Stimulated activated CD8-positive, alpha-beta memory T cell treated with anti-CD3 and anti-CD28 coated beads, Interleukin-15, amount 100 ng/mL, for 1 hour (primary cell): ENCODE measurements at regions not wholly inside any gene's neighbourhood (a gene's known extent, or its start where the extent isn't known, plus 50 kb on each side); places are given as distances from the start of the nearest gene placed in this dataset.
"Not testable (repeated sequence)": the region's sequence is repeated elsewhere in the genome, so short reads cannot be mapped to it uniquely, and the experiment has no call there.

Experiments used
- DNase-seq: peaks from one replicate; pipeline ENCODE4 v3.0.0-alpha.2; 2020; ENCODE audit warnings: low read depth

DNA sequence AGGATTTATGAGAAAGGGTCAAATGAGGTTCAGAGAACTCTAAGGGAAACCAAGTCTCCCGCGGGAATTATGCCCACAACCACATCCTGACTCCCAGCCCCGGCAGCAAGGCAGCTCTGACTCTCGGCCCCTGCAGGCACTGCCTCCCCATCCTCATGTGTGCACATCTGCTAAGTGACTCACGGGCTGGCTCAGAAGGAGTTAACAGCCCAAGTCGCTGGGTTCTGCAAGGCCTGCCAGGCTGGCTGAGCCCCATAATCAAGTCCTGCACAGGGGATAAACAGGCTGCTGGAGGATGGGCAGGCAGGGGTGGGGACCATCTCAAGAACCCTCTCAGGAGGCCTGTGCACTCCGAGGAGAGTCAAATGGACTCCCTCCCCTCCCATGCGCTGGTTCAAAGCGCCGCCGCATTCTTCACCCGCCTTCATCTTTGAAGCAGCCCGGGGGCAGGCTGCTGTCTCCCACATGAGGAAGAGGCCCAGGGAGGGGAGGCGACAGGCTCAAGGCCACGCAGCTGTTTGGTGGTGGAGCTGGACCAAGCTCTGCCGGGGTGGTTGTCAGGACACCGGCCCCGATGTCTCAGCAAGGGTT, 344.3 kb downstream of the MATN1 start:
- DNase-seq: no peak

DNA sequence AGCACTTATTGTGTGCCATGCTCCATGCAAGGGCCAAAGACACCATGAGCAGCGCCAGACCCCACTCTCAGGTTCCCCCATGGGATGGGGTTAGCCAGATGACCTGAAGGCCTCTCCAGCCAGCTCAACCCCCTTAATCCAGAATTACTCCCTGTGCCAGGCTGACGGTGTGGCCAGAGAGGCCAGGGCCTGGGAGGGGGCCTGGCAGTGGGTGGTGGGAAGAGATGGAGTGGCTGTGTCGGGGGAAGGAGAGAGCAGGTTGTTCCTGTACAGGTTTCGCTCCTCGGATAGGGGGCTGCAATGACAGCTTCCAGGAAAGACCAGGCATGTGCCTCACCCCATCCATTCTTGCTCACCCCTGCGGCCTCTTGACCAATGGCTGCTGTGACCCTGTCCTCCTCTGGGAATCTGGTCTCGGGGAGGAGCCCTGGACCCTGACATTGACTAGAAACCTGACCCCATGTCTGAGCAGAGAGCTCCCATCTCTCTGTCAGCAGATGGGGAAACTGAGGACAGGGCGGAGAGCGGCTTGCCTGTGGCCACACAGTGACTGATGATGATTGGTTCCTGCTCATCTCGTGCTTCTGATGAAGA, 345.3 kb downstream of the MATN1 start:
- no peak for DNase-seq

GRCh38 chr1:30377230-30378002, 346.0 kb downstream of the MATN1 start:
- no peak for DNase-seq

GRCh38 chr1:30376054-30376697, 347.2 kb downstream of the MATN1 start:
- DNase-seq: no peak

DNA sequence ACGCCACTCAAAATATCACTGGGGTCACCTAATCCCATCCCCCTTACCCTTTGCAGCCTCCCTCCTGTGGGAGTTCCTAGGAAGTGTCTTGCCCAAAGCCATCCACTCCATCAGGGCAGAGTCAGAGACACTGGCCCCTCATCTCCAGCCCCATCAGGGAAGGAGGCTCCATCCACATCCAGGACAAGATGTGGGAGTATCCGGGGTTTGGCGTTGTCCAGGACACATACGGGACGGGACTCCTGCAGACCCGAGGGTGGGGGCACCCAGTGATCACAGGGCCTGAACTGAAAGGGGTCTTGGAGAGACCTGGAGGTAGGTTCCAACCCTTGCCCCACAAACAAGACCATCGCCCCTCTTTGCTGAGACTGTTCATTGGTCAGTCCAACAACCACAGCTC, 348.2 kb downstream of the MATN1 start:
- no peak for DNase-seq

DNA sequence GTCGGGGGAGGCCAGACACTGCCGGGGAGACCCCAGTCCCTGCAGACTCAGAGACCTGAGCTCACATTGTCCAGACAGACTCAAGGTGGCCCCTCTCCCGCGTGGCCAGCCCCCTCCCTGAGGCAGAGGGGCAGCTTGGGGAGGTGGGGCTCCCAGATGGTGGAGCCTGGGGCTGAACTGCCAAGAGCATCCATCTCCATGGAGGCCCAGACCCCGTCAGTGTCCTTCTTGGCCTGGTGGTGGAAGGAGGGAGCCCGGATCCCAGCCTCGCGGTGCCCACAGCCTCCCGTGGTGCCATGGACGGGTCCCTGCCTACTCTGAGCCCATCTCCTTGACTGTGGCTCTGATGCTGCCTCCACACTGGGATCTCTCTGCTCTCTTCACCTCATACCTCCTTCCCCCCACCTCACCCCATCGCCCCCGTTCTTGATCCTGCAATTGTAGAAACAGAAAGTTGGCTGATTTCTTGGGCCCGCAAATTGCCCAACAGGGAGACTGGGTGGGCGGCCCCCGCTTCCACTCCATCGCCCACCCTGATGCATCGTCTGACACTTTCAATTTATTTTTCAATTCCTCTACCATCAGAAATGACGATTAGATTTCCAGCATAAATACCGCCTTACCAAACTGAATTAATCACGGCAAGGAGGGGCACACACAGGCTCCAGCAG, 348.9 kb downstream of the MATN1 start:
- DNase-seq: no peak

DNA sequence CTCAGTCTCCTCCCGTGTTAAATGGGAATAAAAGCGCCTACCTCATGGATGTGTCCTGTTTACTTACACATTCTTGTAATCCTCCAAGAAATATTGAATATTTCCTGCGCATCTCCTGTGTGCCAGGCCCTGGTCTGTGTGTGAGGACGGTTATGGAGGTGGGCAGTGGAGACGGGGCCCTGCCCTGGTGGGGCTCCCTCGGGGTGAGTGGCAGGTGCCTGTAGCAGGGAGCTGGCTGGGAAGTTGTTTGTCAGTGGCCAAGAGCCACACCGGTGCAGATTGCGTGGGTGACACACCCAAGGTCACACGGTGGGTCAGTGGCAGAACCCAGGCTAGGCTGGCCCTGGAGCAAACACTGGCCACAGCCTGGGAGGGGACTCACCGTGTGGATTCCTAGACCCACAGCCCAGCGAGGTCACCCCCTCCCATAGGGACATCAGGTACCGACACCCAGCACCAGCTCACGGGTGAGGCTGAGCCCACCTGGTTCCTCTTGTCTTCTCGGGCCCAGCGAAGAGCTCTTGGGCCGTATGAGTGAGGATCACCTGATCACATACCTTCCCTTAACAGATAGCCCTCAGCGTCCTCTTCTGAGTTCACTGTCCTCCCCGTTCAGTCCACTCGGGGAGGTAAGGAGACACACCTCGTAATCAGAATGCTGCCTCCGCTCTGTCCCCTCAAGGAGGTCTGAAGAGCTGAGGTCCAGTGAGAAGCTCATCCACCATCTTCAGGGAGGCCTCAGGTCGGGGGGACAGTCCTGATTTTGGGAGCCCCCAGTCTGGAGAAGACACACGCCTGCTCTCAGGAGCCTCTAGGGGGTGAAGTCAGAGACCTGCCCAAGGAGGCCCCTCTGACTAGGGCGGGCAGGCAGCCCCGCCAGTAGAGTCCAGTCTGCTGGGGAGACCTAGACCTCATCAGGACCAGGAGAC, 349.6 kb downstream of the MATN1 start:
- DNase-seq: no peak

GRCh38 chr1:30372792-30373433, 350.5 kb downstream of the MATN1 start:
- DNase-seq: no peak

DNA sequence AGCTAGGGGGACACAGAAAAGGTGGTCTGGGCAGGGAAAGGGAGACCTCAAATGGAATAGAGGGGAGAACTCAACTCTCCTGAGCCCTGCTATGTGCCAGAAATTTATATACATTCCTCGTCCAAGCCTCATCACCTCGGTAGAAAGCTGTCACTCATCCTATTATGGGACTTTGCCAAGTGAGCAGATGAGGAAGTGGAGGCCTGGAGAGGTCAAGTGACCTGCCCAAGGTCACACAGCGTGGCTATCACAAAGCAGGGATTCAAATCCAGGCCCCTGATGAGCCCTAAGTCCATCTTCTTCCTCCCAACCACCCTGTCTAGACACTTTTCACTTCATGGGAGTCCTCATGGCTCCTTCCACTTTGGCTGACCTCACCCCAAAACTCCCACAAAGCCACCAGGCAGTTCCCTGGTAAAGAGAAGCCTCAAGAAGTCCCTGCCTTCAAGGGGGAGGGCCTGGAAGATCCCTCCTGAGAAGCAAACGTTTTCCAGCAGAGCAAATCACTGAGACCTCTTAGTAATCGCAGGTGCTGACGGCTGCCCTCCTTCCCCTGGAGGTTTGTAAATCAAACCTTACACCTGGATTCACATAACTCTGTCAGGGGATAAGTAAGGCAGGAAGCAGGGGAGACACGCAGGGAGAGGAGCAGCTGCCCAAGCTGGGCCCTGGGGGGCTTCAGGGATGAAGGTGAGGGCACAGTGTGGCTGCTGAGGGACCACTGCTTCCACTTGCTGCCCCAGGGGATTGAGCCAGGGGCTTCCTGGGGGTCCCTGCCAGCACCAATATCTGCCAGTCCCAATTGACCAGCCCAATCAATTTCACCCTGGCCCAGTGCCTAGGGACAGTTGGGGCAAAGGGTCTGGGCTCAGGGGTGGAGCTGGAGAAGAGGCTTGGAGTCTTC, 351.2 kb downstream of the MATN1 start:
- no peak for DNase-seq

DNA sequence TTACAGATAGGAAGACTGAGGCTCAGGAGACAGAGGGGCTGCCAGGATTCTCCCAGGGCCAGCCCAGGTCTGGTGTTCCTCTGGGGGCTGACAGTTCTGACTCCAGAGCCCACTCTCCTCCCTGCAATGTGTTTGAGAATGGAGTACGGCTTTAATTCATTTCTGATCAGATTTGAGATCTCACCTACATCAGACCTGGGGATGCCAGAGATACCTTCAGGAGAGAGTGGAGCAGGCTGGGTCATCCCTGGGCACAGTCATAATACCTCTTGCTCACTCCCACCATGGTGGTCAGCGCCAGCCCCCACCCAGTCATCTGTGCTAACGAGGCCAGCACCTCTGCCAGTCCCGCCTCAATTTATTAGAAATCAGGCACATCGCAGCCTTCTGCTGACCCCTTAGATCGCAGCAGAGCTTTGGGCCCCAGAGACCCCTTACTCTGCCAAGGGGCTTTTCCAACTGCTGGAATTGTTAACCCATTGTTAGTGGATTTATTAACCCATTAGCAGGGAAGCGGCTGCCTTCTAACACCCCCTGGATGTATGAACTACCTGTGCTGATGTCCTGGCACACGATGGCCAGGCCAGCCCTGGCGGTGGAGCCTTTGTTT, 352.1 kb downstream of the MATN1 start:
- DNase-seq: no peak

DNA sequence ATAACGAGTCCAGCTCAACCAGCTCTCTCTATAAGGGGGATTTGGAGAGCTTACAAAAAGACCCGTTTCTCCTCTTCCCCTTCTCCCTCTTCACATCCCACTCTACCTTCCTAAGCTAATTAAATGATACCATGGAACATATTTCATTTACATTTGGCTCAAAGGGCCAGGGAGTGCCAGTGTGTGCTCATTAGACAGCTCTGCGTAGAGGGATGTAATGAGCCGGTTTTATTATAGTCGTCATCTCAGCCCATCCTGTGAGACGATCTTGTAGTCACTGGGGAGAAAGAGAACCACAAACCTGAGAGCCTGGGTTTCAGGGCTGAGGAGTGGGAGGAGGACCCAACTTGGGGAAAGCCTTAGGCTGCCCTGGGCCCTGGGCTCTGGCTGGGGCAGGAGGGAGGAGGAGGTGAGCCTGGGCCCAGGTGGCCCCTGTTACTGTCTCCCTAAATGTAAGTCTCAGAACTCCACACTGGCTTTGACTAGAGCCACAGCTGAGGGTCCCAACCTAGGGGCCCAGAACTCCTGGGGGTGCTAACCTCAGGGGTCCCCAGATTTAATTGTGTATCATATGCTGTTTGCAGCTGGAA, 354.6 kb downstream of the MATN1 start:
- no peak for DNase-seq

GRCh38 chr1:30366911-30367310, 356.5 kb downstream of the MATN1 start:
- no peak for DNase-seq

DNA sequence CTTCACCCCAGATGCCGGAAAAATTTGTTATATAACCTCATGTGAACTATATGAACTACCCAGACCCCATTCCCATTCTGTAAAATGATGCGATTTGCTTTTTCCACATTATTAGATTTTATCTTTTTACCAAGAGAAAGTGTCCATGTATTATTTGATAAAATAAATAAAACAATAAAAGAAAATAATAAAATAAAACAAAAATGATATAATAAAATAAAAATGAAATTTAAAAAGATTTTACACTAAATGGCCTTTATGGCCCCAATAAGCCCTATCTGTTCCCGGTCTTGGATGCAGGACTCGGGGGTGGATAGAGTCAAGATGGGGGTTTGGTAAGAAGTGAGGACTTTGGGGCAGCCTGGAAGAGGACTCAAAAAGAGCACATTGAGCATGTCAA, 357.2 kb downstream of the MATN1 start:
- DNase-seq: no peak

DNA sequence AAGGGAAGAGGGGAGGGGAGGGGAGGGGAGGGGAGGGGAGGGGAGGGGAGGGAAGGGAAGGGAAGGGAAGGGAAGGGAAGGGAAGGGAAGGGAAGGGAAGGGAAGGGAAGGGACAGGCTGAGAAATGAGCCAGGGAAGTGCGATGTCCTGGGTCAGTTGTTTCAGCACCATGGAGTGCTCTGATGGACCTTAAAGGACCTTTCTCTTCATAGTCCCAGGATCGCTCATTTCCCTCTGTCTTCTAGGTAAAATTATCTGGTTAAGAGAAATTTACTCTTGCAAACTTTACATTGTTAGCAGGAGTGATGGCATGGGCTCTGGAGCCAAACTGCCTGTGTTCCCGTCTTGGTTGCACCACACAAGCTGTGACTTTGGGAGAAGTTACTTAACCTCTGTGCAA, 357.8 kb downstream of the MATN1 start:
- no peak for DNase-seq

DNA sequence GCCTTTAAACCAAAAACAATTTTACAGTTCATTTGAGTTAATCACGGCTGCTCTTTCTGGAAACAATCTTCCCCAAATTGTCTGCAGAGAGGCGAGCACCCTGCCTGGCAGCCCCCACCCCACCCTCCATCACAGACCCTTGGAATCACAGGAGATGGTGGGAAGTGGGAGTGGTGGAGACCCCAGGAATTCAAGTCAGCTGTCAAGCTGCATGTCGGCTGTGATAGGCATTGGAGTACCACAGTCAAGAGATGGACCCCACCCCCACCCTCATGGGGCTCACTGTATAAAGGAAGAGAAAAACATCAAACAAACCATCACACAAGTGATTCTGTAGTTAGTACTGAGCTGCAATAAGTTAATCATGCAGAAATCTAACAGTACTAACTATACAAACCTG, 360.4 kb downstream of the MATN1 start:
- DNase-seq: no peak

DNA sequence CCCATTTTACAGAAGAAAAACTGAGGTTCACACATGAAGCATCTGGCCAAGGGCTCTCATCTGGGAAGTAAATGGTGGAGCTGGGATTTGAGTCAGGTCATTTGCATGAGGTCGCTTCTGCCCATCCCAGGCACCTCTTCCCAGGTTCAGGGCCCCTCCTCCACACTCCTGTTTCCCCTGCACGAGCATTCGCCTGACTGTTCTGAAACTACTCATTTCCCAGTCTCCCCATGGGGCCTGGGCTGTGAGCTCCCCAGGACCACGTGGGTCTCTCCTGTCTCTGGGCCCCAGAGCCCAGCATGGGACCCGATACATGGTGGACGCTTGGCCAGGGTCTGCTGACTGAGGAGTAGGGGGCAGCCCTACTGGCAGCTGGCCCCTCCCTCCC, 360.8 kb downstream of the MATN1 start:
- no peak for DNase-seq

GRCh38 chr1:30361890-30362602, 361.3 kb downstream of the MATN1 start:
- DNase-seq: not testable (repeated sequence)

DNA sequence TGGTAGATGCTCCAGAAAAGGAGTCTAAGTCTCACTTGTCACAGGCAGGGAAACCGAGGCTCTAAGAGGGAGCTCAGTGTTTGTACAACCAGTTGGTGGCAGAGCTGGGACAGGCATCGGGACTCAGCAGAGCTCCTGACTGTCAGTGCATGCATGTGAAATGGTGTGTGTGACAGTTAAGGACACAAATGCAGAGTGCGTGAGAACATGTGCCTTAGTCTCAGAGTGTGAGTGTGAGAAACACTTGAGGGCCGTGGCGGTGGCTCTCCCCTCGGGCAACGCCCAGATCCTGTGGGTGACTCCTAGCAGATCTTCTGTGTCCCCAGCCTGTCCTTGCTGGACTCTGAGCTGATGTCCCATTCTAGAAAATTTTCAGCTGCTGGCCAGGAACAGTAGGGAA, 362.6 kb downstream of the MATN1 start:
- DNase-seq: no peak
